ENCODE measurements at regions not wholly inside any gene's neighbourhood (a gene's known extent, or its start where the extent isn't known, plus 50 kb on each side); places are given as distances from the start of the nearest gene placed in this dataset.
"Not testable (repeated sequence)": the region's sequence is repeated elsewhere in the genome, so short reads cannot be mapped to it uniquely, and the experiment has no call there.

DNA sequence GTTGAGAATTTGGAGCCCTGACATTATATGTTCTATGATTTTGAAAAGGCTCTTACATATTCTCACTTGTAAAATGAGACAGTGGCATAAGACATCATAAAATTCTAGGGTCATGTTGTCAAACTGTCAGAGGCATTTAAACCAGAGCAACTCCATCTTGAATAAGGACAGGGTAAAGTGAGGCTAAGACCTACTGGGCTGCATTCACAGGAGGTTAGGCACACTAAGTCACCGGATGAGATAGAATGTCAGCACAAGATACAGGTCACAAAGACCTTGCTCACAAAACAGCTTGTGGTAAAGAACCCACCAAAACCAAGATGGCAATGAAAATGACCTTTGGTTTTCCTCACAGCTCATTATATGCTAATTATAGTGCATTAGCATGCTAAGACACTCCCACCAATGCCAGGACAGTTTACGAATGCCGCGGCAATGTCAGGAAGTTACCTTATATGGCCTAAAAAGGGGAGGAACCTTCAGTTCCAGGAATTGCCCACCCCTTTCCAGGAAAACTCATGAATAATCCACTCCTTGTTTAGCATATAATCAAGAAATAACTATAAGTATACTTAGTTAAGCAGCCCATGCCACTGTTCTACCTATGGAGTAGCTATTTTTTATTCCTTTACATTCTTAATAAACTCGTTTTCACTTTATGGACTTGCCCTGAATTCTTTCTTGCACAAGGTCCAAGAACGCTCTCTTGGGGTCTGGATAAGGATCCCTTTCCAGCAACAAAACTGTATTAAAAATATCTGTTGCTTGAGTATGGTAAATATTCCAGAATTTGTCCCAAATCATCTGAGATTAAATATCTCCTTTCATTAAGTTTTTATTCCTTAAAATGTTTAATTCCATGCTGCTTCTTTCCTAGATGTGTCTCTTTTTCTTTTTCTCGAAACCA lies 406.4 kb downstream of the METTL4 start:
- TF ChIP-seq, protein P1, sequence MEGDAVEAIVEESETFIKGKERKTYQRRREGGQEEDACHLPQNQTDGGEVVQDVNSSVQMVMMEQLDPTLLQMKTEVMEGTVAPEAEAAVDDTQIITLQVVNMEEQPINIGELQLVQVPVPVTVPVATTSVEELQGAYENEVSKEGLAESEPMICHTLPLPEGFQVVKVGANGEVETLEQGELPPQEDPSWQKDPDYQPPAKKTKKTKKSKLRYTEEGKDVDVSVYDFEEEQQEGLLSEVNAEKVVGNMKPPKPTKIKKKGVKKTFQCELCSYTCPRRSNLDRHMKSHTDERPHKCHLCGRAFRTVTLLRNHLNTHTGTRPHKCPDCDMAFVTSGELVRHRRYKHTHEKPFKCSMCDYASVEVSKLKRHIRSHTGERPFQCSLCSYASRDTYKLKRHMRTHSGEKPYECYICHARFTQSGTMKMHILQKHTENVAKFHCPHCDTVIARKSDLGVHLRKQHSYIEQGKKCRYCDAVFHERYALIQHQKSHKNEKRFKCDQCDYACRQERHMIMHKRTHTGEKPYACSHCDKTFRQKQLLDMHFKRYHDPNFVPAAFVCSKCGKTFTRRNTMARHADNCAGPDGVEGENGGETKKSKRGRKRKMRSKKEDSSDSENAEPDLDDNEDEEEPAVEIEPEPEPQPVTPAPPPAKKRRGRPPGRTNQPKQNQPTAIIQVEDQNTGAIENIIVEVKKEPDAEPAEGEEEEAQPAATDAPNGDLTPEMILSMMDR (conservative IDR thresholded peaks at IDR 0.05; ENCODE audit: low read depth) = no peak
- ChIA-PET CTCF (interaction anchor here (0.6 kb wide), 2 partner anchors 10 to 82 kb away, joined by 3 to 4 read pairs; no protein-coding TSS in a partner anchor), POLR2A (ENCODE audit: low non-redundant PET) (no interaction called here)
- no peak overlapping the region for H3K27ac ChIP-seq
- DNase-seq (ENCODE audit: low spot score) = no peak

DNA sequence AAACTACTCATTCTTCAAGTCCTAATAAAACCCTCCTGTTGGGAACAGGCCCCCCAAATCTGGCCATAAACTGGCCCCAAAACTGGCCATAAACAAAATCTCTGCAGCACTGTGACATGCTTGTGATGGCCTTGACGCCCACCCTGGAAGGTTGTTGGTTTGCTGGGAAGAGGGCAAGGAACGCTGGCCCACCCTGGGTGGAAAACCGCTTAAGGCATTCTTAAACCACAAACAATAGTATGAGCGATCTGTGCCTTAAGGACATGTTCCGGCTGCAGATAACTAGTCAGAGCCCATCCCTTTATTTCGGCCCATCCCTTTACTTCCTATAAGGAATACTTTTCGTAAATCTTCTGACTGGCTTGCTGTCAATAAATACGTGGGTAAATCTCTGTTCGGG lies 404.4 kb downstream of the METTL4 start:
- CTCF ChIA-PET; POLR2A ChIA-PET (ENCODE audit: low non-redundant PET); H3K27ac ChIP-seq; DNase-seq (ENCODE audit: low spot score): not testable (repeated sequence)

GRCh38 chr18:2168022-2168421 lies 403.3 kb downstream of the METTL4 start:
- no peak for DNase-seq (ENCODE audit: low spot score)
- CTCF ChIA-PET = no interaction called here
- POLR2A ChIA-PET (ENCODE audit: low non-redundant PET) = no interaction called here
- H3K27ac ChIP-seq = no peak overlapping the region
- TF ChIP-seq, protein P1 (conservative IDR thresholded peaks at IDR 0.05; ENCODE audit: low read depth) = no peak

DNA sequence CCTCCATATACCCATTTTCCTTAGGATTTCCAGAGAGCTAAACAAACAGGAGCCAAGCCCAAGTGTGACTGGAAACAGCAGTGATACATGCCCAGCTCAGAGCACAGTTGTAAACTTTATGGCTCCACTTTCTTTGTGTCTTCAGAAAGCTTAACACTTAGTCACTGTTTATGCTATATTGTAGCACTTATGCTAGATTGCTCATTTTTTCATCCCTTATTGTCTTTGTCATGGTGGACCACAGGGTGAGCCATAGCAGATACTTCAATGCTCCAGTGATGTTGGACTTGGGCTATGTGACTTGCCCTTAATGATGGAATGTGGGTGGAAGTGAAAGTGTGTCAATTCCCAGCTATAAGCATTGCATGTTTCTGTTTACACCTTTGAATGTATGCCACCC lies 401.6 kb downstream of the METTL4 start:
- ChIA-PET POLR2A (ENCODE audit: low non-redundant PET) (no interaction called here), CTCF (no interaction called here)
- H3K27ac ChIP-seq = no peak overlapping the region
- no peak for DNase-seq (ENCODE audit: low spot score)
- TF ChIP-seq, protein P1 (conservative IDR thresholded peaks at IDR 0.05; ENCODE audit: low read depth) = no peak

GRCh38 chr18:2171840-2172625 lies 399.3 kb downstream of the METTL4 start:
- POLR2A ChIA-PET (ENCODE audit: low non-redundant PET) = no interaction called here
- TF ChIP-seq, protein P1 (conservative IDR thresholded peaks at IDR 0.05; ENCODE audit: low read depth) = no peak
- DNase-seq (ENCODE audit: low spot score) = no peak
- H3K27ac ChIP-seq = no peak overlapping the region
- CTCF ChIA-PET = no interaction called here

DNA sequence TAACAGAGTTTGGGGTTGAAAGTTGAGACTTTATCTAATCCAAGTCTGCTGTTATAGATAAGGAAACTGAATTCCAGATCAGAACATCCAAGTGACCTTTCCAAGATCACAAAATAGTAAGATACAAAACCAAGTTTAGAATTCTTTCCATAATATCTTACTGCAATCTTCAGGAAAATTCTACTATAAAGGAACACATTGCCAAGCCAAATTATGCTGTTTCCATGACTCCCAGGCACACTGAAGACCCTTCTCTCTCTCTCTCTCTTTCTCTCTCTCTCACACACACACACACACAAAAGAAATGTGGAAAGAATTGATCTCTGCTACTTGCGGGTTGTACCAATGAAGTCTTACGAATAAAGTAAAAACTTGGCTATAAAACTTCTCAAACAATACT lies 398.4 kb downstream of the METTL4 start:
- ChIA-PET CTCF (interaction anchor here (1.0 kb wide), 1 partner anchor 16 kb away, joined by 5 read pairs; no protein-coding TSS in a partner anchor), POLR2A (ENCODE audit: low non-redundant PET) (no interaction called here)
- TF ChIP-seq, protein P1 (conservative IDR thresholded peaks at IDR 0.05; ENCODE audit: low read depth) = no peak
- no peak overlapping the region for H3K27ac ChIP-seq
- DNase-seq (ENCODE audit: low spot score) = no peak
